ENCODE measurements at regions not wholly inside any gene's neighbourhood (a gene's known extent, or its start where the extent isn't known, plus 50 kb on each side); places are given as distances from the start of the nearest gene placed in this dataset.
"Not testable (repeated sequence)": the region's sequence is repeated elsewhere in the genome, so short reads cannot be mapped to it uniquely, and the experiment has no call there.

- no peak for DNase-seq (ENCODE audit: low read depth, low spot score)
- no peak overlapping the region for H3K4me3 ChIP-seq (ENCODE audit: low read depth, low read length)
- no peak for TF ChIP-seq CTCF (IDR thresholded peaks at IDR 0.05; ENCODE audit: low read depth, low read length)
- in situ Hi-C loops (cut with HindIII; ENCODE audit: low sequenced_read_pairs): no loop called here
These were observed 353.1 kb downstream of the NUP35 start for GRCh38 chr2:183477296-183477695.

DNA sequence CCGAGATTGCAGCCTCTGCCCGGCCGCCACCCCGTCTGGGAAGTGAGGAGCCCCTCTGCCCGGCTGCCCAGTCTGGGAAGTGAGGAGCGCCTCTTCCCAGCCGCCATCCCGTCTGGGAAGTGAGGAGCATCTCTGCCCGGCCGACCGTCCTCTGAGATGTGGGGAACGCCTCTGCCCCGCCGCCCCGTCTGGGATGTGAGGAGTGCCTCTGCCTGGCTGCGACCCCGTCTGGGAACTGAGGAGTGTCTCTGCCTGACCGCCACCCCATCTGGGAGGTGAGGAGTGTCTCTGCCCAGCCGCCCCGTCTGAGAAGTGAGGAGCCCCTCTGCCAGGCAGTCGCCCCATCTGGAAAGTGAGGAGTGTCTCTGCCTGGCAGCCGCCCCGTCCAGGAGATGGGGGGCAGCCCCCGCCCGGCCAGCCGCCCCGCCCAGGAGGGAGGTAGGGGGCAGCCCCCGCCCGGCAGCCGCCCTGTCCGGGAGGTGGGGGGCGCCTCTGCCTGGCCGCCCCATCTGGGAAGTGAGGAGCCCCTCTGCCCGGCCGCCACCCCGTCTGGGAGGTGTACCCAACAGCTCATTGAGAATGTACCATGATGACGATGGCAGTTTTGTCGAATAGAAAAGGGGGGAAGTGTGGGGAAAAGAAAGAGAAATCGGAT is 354.8 kb downstream of the NUP35 start:
- DNase-seq (ENCODE audit: low read depth, low spot score); in situ Hi-C loops (cut with HindIII; ENCODE audit: low sequenced_read_pairs); H3K4me3 ChIP-seq (ENCODE audit: low read depth, low read length): not testable (repeated sequence)

DNA sequence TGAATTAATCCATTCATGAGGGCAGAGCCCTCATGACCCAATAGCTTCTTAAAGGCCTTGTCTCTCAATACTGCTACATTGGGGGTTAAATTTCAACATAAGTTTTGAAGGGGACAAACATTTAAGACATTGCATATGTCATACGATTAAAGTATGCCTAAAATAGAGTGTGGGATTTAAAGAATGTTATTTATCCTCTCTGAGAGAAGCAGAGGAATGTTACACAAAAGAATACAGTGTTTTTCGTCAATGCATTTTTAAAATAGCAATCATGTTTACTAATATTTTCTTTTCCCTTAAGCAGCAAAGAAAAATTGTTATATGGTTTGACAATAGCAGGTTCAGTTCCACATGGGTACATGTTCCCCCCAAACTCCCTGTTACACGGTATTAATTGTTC is 363.1 kb downstream of the NUP35 start:
- DNase-seq (ENCODE audit: low read depth, low spot score): no peak
- in situ Hi-C loops (cut with HindIII; ENCODE audit: low sequenced_read_pairs): no loop called here
- no peak for TF ChIP-seq CTCF (IDR thresholded peaks at IDR 0.05; ENCODE audit: low read depth, low read length)
- H3K4me3 ChIP-seq (ENCODE audit: low read depth, low read length): no peak overlapping the region

DNA sequence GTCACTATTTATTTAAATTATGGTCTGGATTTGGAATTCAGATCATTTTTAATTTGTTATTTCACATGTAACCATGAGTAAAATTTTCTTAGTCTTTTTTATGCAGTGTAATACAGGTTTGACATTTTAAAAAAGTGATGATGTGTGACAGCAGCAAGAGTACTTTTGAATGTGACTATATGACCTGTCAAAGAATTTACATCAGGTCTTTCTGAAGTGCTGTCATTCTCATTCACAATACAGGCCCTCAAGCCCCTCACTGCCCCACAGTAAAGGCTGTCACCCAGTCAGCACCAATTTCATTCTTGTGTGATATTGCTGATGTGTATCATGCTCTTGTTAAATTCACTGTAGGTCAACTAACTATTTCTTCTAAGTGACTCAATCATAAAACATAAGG is 364.2 kb downstream of the NUP35 start:
- H3K4me3 ChIP-seq (ENCODE audit: low read depth, low read length): no peak overlapping the region
- TF ChIP-seq CTCF (IDR thresholded peaks at IDR 0.05; ENCODE audit: low read depth, low read length): no peak
- in situ Hi-C loops (cut with HindIII; ENCODE audit: low sequenced_read_pairs): no loop called here
- no peak for DNase-seq (ENCODE audit: low read depth, low spot score)

GRCh38 chr2:183490489-183490888 is 366.2 kb downstream of the NUP35 start:
- no peak for DNase-seq (ENCODE audit: low read depth, low spot score)
- in situ Hi-C loops (cut with HindIII; ENCODE audit: low sequenced_read_pairs): no loop called here
- H3K4me3 ChIP-seq (ENCODE audit: low read depth, low read length): no peak overlapping the region
- no peak for TF ChIP-seq CTCF (IDR thresholded peaks at IDR 0.05; ENCODE audit: low read depth, low read length)

DNA sequence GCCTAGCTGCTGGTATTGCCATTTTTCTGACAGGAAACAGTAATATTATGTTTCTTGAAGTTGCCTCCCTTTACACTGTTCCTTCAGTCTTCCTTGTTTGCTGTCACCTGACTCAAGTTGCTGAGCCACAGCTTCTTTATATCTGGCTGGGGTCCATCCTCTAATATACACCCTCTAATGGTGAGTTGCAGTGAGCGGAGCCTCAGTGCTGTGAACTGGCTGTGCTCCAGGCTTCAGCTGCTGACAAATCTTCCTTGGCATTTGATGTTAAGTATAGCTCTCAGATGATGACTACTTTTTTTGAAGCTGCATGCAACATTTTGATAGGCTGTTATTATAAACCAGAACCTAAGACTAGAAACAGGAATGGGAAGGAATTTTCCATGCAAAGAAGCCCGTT is 366.7 kb downstream of the NUP35 start:
- DNase-seq (ENCODE audit: low read depth, low spot score): peak; percentile 70
- in situ Hi-C loops (cut with HindIII; ENCODE audit: low sequenced_read_pairs): no loop called here
- TF ChIP-seq CTCF (IDR thresholded peaks at IDR 0.05; ENCODE audit: low read depth, low read length): no peak
- H3K4me3 ChIP-seq (ENCODE audit: low read depth, low read length): no peak overlapping the region

DNA sequence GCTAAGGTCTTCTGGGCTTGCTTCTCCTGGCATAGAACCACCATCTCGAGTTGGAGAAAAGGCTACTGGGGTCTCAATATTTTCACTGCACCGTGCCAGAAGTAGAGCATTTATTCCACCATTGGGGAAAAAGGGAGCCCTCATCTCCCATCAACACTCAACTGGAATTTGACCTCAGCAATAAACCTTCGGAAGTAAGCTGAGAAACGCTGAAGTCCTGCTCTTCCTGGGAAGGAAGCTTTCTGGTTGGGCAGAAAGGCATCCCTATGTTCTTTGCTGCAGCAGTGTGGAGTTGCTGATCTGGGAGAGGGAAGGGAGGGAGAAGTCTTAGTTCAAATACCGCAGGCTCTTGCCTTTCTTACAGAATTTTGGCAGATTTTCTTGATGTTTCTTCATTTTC is 368.8 kb downstream of the NUP35 start:
- in situ Hi-C loops (cut with HindIII; ENCODE audit: low sequenced_read_pairs): no loop called here
- no peak for DNase-seq (ENCODE audit: low read depth, low spot score)
- TF ChIP-seq CTCF (IDR thresholded peaks at IDR 0.05; ENCODE audit: low read depth, low read length): no peak
- no peak overlapping the region for H3K4me3 ChIP-seq (ENCODE audit: low read depth, low read length)
